Stimulated activated naive CD8-positive, alpha-beta T cell treated with anti-CD3 and anti-CD28 coated beads, Interleukin-15, amount 100 ng/mL, for 72 hours (primary cell): ENCODE measurements at regions not wholly inside any gene's neighbourhood (a gene's known extent, or its start where the extent isn't known, plus 50 kb on each side); places are given as distances from the start of the nearest gene placed in this dataset.

Experiments used
- ATAC-seq: fragments of 150-1000 bp; cut with Tn5 transposase; 2 replicates; pipeline ENCODE4 v1.10.0; 2021; ENCODE audit warnings: mild to moderate bottlenecking, moderate library complexity
- DNase-seq, 2 donors: peaks; one replicate each; pipeline ENCODE4 v3.0.0; 2021 to 2022
- H3K27ac Mint-ChIP-seq, 2 donors: one replicate each; pipeline ENCODE4 v1.8.0; 2022; ENCODE audit warnings: mild to moderate bottlenecking in 2 of 2, mixed read lengths in 2 of 2, moderate library complexity in 2 of 2
- H3K27me3 Mint-ChIP-seq: one replicate; pipeline ENCODE4 v1.8.0; 2022; ENCODE audit warnings: mixed read lengths
- H3K4me1 Mint-ChIP-seq: one replicate; pipeline ENCODE4 v1.8.0; 2022; ENCODE audit warnings: mild to moderate bottlenecking, mixed read lengths
- H3K4me3 Mint-ChIP-seq, 2 donors: one replicate each; pipeline ENCODE4 v1.8.0; 2022; ENCODE audit warnings: mild to moderate bottlenecking in 2 of 2, mixed read lengths in 2 of 2, moderate library complexity in 1 of 2
- H3K9me3 Mint-ChIP-seq, 2 donors: one replicate each; pipeline ENCODE4 v1.8.0; 2022; ENCODE audit warnings: mixed read lengths in 2 of 2

DNA sequence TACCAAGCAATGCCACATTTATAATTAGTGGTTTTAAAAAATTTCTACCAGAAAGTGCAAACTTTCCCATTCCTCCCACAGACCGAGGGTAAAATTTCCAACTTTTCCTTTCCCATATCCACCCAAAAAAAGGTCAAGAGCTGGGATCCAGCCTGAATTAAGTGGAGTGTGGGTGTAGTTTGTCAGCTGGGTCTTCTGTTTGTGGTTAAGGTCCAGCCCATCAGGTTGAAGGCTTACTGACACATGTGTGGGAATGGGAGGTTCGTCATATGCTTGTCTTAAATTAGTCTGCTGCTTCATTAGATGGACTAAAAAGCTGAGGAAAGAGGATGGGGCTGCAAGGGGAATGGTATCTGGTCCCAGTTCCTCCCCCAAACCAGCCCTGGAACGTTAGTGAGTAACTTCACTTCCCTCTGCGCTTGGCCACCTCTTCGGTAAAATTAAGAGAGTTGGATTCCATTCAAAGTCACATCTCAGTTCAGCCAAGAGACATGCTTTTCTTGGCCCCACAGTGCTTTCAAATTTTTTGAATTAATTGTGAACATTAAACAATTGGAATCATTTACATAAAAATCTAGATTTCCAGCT, 59.0 kb upstream of the PLCL2 start:
- H3K9me3 Mint-ChIP-seq: no peaks in the 10 kb centered on the region
- H3K4me3 Mint-ChIP-seq: no peak overlapping the region
- H3K27me3 Mint-ChIP-seq: no peaks in the 10 kb centered on the region
- DNase-seq: no peak
- no peak for ATAC-seq
- H3K27ac Mint-ChIP-seq: no peak overlapping the region
- H3K4me1 Mint-ChIP-seq: peaks cover 30% of the 10 kb centered on the region

DNA sequence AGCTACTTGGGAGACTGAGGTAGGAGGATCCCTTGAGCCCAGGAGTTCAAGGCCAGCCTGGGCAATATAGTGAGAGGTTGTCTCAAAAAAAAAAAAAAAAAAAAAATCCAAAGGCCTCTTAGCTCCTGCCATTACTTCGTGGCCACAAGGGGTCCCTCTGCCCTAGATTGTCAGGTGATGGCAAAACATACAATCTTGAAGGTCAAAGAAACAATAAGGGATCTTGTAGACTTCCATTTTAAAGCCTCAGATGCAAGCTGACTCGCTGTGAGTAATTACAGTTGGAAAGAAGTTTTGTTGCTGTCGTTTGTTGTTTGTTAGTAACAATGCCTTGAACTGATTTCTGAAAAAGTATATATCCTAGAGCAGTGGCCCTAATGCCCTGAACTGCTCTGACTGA, 55.9 kb upstream of the PLCL2 start:
- peaks cover 18% of the 10 kb centered on the region for H3K4me1 Mint-ChIP-seq
- peak; percentile 43 to 54 for DNase-seq
- no peak overlapping the region for H3K4me3 Mint-ChIP-seq
- H3K9me3 Mint-ChIP-seq: no peaks in the 10 kb centered on the region
- no peak overlapping the region for H3K27ac Mint-ChIP-seq
- peak; percentile 51 for ATAC-seq
- no peaks in the 10 kb centered on the region for H3K27me3 Mint-ChIP-seq

DNA sequence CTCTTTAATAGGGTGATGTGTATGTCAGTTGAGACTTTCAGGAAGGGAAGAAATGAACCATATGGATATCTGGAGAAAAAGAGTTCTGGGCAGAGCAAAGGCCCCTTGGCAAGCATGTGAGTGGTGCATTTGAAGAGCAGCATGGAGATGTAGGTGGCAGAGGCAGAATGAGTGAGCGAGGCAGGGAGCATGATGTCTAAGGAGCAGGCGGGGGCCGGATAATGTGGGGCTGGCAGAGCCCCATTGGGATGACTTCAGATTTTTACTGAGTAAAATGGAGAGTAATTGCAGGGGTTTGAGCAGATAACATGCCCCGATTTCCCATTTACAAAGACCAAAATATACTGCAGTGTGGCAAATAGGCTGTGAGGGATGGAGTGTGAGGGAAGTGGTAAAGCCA, 52.9 kb upstream of the PLCL2 start:
- ATAC-seq (no peak), DNase-seq (no peak)
- no peaks in the 10 kb centered on the region for H3K9me3 Mint-ChIP-seq
- no peak overlapping the region for H3K27ac Mint-ChIP-seq
- H3K27me3 Mint-ChIP-seq: no peaks in the 10 kb centered on the region
- H3K4me3 Mint-ChIP-seq: no peak overlapping the region
- peaks cover 5% of the 10 kb centered on the region for H3K4me1 Mint-ChIP-seq

DNA sequence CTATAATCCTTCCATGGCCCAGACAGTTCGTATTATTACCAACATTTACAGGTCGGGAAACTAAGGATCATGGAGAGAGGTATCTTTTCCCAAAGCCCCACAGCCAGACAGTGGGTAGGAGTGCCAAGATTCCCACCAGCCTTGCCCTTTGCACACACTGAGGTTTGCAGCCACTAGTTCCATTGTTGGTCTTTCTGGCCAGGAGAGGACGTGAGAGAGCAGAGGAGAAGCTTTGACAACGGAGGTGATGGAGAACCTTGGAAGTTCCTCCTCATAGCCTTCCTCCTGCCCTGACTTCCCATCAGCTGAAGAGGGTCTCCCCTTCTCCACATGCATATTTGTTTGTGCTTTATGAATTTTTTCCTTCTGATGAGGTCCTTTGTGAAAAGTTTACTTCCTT, 50.5 kb upstream of the PLCL2 start:
- Mint-ChIP-seq H3K4me1 (peaks cover 23% of the 10 kb centered on the region), H3K4me3 (no peak overlapping the region), H3K27ac (no peak overlapping the region), H3K27me3 (no peaks in the 10 kb centered on the region), H3K9me3 (no peaks in the 10 kb centered on the region)
- DNase-seq (no peak), ATAC-seq (no peak)

DNA sequence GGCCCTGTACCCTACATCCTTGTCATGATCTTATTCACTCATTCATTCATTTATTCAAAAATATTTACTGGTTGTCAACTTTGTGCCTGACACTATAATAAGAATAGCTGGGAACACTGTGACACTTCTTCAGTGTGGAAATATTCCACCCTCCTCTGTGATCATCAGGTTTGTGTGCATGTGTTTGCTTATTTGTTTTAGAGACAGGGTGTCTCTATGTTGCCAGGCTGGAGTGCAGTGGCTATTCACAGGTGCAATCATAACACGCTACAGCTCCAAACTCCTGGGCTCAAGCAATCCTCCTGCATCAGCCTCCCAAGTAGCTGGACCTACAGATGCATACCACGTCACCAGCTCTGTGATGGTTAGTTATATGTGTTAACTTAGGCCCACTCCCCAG, 50.0 kb upstream of the PLCL2 start:
- no peak overlapping the region for H3K4me3 Mint-ChIP-seq
- ATAC-seq: no peak
- no peak for DNase-seq
- H3K27ac Mint-ChIP-seq: no peak overlapping the region
- no peaks in the 10 kb centered on the region for H3K9me3 Mint-ChIP-seq
- H3K27me3 Mint-ChIP-seq: no peaks in the 10 kb centered on the region
- H3K4me1 Mint-ChIP-seq: peaks cover 28% of the 10 kb centered on the region
